CD4-positive, alpha-beta T cell treated with Interferon gamma for 1 hour (primary cell): ENCODE measurements at regions not wholly inside any gene's neighbourhood (a gene's known extent, or its start where the extent isn't known, plus 50 kb on each side); places are given as distances from the start of the nearest gene placed in this dataset.
"Not testable (repeated sequence)": the region's sequence is repeated elsewhere in the genome, so short reads cannot be mapped to it uniquely, and the experiment has no call there.

Source experiments
- DNase-seq: peaks from one replicate; pipeline ENCODE4 v3.0.0-alpha.2; 2020

DNA sequence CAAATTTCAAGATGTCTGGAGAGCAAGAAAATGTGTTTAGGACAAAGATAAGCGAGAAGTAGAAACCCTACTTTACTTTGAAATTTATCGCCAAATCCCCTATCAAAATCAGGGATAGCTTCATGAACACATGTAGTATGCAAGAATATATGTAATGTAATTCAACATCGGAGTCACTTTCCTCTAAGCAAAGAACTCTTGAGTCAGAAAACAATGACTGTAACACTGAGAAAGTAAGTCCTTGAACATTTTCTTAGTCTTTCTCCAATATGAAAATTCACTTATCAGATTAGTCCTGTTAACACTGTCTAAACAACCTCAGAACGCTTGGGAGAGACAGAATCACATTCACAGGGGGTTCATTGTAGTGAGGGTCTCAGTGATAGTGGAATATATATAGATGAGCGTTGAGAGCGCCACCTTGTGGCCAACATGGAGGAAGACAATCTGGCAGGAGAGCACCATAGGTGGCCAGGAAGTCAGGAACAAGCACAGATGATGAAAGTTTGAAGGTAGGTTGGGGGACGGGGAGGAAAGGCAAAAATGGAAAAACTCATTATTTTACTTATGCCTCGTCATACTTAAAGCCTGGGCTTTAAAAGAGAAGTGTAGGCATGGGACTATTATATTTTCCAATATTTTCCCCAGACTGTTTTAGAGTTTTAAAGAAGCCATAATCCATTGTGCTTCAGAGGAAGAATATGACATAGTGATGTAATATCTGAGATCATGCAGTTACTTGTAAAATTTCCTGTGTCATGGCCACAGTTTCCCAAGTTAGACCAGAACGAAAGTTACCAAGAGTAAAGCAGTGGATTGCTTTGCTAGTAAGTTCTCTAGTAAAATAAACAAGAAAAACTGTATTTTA is 115.5 kb upstream of the GNAI1 start:
- peak; percentile 4 for DNase-seq

DNA sequence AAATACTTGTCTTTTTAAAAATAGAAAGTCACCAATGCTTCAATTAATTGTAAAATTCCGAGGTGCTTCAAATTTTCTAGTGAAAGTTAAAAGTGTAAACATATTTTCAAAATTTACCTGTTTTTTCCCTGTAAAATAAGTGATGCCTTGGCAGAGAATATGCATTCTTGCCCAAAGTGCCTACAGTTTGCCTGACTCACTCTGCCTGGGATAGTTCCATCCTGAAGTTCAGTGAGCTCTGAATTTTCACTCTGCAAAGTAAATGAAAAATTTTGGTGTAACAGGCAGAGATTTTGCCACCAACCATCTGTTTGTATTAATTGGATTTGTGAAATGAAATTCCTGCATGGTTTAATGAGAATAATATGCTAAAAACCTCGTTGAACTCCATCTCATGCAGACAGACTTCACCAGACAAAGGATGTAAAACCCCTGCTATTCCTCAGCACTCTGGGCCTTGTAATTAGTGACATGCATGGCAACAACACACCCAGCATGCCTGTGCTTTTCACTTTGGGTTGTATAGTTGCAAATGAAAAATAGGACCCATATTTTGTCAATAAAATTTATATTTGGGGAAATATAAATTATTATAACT is 117.4 kb upstream of the GNAI1 start:
- DNase-seq: no peak

- no peak for DNase-seq
Observed at GRCh38 chr7:80014511-80014910, 120.1 kb upstream of the GNAI1 start.

GRCh38 chr7:80008039-80008438 is 126.6 kb upstream of the GNAI1 start:
- no peak for DNase-seq

DNA sequence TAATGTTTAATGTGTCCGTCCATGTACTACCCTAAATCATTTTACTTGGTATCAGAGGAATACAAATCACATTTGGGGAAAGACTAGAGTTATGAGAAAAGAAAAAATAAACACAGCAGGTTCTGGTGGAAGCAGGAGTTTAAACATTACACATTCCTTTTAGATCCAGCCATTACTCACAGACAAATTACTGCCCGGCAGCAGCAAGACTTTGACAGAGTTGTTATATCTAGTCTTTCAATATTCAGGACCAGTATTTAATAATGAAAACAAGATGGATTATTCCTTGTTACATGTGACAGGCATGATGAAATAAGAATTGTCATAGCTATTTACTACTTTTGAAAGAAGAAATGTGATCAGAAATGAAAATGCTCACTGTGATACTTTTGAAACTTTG is 131.8 kb upstream of the GNAI1 start:
- no peak for DNase-seq

- no peak for DNase-seq
Observed at GRCh38 chr7:79998363-79998762, 136.3 kb upstream of the GNAI1 start.

- no peak for DNase-seq
Observed at GRCh38 chr7:79997345-79997744, 137.3 kb upstream of the GNAI1 start.

- DNase-seq: not testable (repeated sequence)
Observed at GRCh38 chr7:79995741-79996140, 138.9 kb upstream of the GNAI1 start.

DNA sequence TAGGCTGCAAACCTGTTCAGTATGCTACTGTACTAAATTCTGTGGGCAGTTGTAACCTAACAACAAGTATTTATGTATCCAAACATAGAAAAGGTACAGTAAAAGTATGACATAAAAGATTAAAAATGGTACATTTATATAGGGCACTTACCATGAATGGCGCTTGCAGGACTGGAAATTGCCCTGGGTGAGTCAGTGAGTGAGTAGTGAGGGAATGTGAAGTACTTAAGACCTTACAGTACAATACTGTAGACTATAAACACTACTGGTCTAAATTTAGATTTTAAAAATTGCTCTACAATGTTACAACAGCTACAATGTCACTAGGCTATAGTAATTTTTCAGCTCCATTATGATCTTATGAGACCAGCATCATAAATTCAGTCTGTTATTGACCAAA is 146.0 kb upstream of the GNAI1 start:
- no peak for DNase-seq

DNA sequence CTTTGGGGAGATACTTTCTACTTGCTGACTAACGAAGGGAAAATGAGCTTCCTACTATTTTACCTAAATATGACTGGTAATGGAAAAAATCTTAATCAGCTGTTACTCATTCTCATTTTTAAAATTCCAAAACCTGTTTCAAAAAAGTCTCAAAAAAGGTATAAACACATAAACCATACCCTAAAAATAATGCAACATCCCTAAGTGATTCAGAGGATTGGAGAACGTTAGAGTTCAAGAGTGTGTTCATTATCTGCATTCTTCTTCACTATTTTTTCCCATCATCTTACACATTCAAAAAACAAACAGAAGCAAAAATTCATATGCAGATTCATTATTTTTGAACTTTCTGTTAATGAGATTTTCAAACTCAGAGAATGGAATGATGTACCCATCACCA is 150.4 kb upstream of the GNAI1 start:
- DNase-seq: no peak

GRCh38 chr7:79982141-79982770 is 152.4 kb upstream of the GNAI1 start:
- no peak for DNase-seq

GRCh38 chr7:79980376-79980775 is 154.3 kb upstream of the GNAI1 start:
- no peak for DNase-seq

DNA sequence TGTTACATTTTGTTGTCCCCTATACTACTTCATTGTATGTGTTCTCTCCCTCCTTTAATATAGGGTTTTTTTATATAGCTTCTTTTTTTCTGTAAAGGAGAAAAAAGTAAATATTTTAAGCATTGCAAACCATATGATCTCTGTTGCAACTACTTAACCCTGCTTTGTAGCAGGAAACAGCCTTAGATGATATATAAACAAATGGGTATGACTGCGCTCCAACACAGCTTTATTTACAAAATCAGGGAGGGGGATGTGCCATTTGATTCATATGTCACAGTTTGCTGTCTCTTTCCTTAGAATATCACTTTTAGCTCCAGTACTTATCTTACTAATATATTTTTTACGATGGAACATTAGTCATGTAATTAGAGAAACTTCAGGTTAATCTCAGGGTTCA is 155.2 kb upstream of the GNAI1 start:
- no peak for DNase-seq

DNA sequence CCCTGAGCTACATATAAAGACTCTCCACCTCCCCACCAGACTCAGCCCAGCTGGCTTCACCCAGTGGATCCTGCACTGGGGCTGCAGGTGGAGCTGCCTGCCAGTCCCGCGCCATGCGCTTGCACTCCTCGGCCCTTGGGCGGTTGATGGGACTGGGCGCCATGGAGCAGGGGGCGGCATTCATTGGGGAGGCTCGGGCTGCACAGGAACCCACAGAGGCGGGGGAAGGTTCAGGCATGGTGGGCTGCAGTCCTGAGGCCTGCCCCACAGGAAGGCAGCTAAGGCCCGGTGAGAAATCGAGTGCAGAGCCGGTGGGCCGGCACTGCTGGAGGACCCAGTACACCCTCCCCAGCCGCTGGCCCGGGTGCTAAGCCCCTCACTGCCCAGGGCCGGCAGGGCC is 157.2 kb upstream of the GNAI1 start:
- no peak for DNase-seq

DNA sequence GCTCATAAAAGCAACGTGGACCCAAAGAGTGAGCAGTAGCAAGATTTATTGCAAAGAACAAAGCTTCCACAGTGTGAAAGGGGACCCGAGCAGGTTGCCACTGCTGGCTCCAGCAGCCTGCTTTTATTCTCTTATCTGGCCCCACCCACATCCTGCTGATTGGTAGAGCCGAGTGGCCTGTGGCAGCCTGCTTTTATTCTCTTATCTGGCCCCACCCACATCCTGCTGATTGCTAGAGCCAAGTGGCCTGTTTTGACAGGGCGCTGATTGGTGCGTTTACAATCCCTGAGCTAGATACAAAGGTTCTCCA is 158.0 kb upstream of the GNAI1 start:
- peak; percentile 18 for DNase-seq

GRCh38 chr7:79975986-79976710 is 158.5 kb upstream of the GNAI1 start:
- DNase-seq: not testable (repeated sequence)

DNA sequence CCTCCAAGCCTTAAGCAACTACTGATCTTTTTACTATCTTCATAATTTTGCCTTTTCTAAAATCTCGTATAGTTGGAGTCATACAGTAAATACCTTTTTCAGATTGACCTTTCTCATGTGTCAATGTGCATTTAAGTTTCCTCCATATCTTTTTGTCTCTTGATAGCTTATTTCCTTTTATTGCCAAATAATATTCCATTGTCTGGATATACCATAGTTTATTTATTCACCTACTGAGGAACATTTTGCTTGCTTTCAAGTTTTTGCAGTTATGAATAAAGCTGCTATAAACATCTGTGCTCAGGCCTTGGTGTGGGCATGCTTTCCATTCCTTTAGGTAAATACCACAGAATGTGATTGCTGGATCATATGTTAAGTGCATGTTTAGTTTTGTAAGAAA is 161.2 kb upstream of the GNAI1 start:
- no peak for DNase-seq

- no peak for DNase-seq
Observed at GRCh38 chr7:79971058-79971457, 163.6 kb upstream of the GNAI1 start.

DNA sequence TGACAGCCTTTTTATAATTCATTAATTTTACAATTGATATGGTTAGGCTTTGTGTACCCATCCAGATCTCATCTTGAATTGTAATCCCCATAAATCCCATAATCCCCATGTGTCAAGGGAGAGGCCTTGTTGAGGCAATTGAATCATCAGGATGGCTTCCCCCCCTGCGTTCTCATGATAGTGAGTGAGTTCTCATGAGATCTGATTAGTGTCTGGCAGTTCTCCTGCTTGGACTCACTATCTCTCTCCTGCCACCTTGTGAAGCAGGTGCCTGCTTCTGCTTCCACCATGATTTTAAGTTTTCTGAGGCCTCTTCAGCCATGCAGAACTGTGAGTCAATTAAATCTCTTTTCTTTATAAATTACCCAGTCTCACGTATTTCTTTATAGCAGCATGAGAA is 165.7 kb upstream of the GNAI1 start:
- DNase-seq: no peak

- DNase-seq: no peak
Observed at GRCh38 chr7:79968077-79968648, 166.5 kb upstream of the GNAI1 start.

DNA sequence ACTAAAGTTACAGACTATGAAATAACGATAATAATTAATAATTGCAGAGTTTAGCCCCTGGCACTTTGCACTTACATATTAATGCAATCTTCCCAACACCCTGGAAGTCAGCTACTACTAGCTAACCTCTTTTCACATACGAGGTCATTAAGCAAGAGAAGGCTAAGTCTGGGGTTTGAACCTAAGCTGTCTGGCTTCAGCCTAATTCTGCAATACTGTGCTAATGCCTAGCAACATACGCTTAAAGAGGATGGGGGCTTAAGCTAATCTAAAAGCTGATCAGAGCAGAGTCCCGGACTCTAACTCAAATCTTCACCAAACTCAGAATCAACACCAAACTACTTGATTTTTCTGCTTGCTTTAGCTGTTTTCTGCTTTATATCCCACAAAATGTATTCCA is 168.7 kb upstream of the GNAI1 start:
- DNase-seq: no peak

DNA sequence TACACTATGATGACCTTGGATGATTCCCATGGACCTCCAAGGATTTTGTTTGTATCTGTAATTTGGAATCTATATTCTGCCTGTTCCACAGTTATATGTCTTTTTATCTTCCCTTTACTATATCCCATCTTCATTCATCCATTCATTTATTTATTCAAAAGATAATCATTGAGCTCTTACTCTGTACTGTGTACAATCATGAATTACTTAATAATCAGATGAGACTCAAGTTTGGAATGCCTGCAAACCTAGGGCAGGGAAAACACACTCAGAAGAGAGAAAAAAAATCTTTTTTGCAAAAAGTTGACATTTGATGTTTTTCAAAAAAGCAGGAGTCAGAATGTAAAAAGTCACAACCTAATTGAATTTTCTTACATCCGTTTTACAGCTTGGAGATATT is 170.2 kb upstream of the GNAI1 start:
- DNase-seq: no peak

DNA sequence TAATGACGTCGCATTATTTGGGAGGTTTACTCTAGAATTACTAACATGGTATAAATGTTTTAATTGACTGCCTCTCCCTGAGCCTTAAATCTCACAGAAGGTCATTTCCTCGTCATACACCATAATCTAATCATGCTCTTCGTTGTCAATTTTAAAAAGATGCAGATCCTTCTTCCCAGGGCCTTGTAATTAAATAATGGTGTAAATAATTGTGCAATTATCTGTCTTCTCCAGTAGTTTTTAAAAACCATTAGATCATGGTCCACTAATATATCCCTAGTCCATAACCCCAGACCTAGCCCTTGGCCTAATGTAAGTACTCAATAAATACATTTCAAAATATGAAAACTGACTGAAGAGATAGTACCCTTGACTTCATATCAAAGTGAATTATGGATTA is 181.5 kb upstream of the GNAI1 start:
- no peak for DNase-seq
